GM19397 (cell line): ENCODE measurements at regions not wholly inside any gene's neighbourhood (a gene's known extent, or its start where the extent isn't known, plus 50 kb on each side); places are given as distances from the start of the nearest gene placed in this dataset.
"Not testable (repeated sequence)": the region's sequence is repeated elsewhere in the genome, so short reads cannot be mapped to it uniquely, and the experiment has no call there.

Experiments
- ATAC-seq: cut with Tn5 transposase; IDR thresholded peaks from one replicate; pipeline ENCODE4 v1.9.1; 2021; ENCODE audit warnings: mild to moderate bottlenecking, moderate library complexity; ENCODE audit not compliant: unreplicated experiment

DNA sequence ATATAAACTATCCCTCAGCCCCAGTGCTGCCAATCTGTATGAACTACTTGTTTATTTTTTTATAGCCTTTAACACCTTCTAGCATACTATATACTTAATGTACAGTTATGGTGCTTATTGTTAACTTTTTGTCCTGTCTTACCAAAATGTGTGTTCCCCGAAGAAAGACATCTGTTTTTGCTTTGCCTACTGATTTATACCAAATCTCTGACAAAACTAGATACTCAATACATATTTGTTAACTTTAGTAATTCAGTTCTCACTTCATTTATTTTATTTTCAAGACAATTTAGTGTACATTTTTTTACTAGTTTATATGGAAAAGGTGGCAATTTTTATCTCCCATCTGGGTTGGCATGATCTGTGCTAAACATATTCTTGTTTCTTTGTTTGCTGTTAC lies 824.3 kb upstream of the ATXN8OS start:
- ATAC-seq, result no peak

DNA sequence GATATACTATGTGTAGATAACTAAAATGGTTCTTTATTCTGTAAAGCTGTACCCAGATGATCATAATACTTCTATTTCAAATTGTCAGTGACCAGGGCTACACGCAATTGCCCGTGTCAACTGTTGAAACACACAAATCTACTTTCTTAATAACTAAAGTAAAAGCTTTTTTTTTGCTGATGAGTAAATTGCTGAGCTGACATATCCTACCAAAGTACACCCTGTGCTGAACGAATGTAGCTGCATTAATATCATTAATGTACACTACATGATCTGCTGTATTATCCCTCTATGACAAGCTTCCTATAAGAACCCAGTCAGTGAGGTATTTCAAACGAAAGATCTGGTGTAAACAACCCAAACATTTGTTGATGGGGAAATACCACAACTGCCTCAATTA lies 827.2 kb upstream of the ATXN8OS start:
- ATAC-seq, result no peak

GRCh38 chr13:69279213-69279612 lies 828.4 kb upstream of the ATXN8OS start:
- no peak for ATAC-seq

DNA sequence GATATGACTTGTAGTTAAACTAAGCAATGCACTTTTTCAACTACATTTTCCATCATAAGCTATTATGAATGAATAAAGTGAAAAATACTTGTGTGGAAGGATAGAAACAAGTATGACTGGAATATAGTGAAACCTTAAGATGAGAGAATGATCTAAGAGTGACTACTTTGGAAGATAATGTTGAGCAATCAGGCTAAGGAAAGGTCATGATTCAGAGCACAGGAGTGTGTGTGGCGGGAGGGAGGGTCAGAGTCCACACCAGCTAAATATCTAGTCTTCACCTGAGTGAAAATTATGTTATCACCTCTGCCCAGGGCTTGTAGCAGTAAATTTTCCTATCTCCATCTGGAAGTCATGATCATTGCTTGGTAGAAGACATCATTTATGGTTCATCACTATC lies 833.4 kb upstream of the ATXN8OS start:
- ATAC-seq, result no peak

DNA sequence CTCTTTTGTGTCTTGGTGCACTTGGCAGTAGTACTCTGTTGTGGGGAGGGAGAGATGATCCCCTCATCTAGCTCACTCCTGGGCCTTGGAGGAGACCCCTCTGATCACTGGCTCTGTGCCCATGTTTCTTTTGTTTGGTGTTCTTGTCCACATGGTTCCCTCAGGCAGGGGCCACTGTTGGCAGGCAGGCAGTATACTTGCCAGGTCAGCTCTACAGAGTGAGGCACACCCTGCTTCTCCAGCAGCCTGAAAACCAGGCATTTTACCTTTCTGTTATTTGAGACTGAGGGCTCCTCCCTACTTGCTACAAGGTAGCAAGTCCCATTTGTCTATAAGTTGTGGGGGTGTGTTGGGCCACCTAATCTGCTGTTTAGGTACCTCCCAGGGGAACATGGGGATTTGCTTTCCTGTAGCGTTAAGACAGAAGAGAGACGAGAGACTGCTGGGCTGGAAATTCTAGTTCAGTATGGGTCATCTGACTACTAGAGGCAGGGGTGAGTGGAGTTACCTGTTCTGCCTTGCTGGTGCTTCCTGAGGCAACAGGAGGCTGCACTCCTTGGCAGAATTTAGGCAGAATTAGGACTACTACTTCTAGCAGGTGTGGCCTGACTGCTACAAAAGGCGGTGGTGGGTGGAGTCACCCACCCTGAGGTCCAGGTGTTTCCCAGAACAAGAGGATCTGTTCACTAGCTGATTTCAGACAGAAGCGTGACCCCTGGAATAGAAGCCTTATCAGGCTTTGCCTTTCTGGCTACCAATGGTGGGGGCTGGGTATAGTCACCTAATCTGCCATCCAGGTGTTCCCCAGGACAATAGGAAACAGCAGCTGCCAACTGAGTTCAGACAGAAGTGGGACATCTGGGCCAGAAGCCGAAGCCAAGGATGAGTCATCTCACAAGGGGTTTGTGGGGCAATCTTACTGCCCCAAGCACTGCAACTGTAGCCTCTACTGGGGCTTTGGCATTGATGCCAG lies 843.0 kb upstream of the ATXN8OS start:
- no peak for ATAC-seq

DNA sequence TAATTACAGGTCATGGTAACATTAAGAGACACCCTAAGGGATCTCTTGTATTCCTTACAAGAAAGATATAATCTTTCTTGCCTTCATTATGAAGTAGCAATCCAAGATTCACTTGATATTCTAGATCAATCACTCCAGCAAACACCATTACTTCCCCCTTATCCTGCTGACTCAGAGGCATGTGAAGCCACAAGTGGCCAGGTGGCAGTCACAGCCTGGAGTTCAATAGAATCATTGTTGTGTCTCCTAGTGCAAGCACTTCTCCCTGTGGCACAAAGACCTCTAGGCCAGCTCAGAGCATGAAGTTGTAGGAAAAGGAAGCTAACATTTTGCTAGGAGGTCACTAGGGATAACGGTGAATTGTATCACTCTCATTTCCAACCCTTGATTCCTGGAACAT lies 864.3 kb upstream of the ATXN8OS start:
- ATAC-seq, result no peak

DNA sequence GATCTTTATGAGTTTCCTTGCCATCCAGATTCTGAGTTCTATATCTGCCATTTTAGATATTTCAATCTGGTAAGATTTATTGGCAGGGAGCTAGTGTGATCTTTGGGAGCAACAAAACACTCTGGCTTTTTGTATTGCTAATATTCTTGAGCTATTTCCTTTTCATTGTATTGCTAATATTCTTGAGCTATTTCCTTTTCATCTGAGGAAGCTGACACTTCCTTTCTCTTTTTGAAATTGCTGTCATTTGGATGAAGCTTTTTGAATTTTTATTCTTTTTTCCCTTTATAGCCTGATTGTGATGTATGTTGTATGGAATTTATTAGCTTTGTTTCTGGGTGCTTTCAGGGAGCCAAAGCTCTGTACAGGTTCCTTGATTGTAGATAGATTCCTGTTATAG lies 873.5 kb upstream of the ATXN8OS start:
- no peak for ATAC-seq

GRCh38 chr13:69226427-69226826 lies 881.2 kb upstream of the ATXN8OS start:
- ATAC-seq, result no peak

GRCh38 chr13:69221633-69222498 lies 885.8 kb upstream of the ATXN8OS start:
- not testable (repeated sequence) for ATAC-seq

DNA sequence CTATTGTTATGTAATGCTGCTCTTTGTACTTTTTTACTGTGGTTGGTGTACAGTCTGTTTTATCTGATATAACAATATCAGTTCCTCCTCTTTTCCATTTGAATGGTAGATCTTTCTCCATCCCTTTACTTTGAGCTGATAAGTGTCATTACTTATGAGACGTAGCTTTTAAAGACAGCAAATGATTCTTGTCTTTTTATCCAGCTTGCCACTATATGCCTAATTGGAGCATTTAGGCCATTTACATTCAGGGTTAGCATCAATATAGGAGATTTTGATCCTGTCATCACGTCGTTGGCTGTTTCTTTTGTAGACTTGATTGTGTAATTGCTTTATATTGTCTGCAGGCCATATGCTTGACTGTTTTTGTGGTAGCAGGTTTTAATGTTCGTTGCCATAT lies 894.2 kb upstream of the ATXN8OS start:
- ATAC-seq, result no peak

DNA sequence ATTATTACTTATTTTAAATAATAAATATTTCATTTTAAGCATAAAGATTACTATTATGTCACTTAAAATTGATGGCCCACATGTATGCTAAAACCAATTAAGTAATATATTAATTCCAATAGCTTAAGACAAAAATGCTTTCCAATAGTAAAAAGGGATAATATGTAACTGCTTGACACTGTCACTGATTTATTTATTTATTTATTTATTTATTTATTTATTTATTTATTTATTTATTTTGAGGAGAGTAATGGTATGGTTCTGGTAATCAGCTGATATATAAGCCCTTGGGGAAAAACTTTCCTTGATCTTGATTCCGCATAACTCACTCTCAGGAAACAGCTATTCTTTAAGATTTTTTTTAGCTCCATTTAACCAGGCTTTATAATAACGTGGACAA lies 903.0 kb upstream of the ATXN8OS start:
- ATAC-seq, result no peak

- ATAC-seq, result no peak
These were observed 904.6 kb upstream of the ATXN8OS start for GRCh38 chr13:69202996-69203395.

DNA sequence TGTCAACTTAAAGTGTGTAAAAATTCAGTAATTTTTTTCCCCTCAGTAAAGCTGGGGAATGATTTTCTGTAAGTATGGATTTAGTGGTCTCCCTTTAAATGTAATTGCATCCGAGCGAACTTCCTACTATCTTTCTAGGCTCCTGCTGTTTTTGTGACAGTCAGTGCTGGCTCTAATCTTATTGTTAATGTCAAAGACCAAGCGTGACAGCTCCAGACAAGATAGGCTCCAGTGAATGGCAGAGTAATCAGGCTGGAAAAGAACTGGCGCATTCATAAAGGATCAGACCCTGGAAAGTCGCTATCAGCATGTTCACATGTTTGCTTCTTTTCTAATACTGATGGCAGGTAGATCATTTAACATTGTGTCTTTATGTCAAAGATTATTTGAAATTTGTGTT lies 908.0 kb upstream of the ATXN8OS start:
- ATAC-seq, result no peak

GRCh38 chr13:69198706-69199105 lies 908.9 kb upstream of the ATXN8OS start:
- no peak for ATAC-seq

- no peak for ATAC-seq
These were observed 913.5 kb upstream of the ATXN8OS start for GRCh38 chr13:69194130-69194529.

- no peak for ATAC-seq
These were observed 927.6 kb upstream of the ATXN8OS start for GRCh38 chr13:69180034-69180433.

GRCh38 chr13:69178000-69178399 lies 929.6 kb upstream of the ATXN8OS start:
- no peak for ATAC-seq

GRCh38 chr13:69168436-69168835 lies 939.2 kb upstream of the ATXN8OS start:
- ATAC-seq, result no peak

- no peak for ATAC-seq
These were observed 952.5 kb upstream of the ATXN8OS start for GRCh38 chr13:69155136-69155535.

- ATAC-seq, result no peak
These were observed 965.5 kb upstream of the ATXN8OS start for GRCh38 chr13:69142101-69142500.

GRCh38 chr13:69124996-69125395 lies 982.6 kb upstream of the ATXN8OS start:
- ATAC-seq, result no peak
